LNCaP clone FGC (cell line): ENCODE measurements at regions not wholly inside any gene's neighbourhood (a gene's known extent, or its start where the extent isn't known, plus 50 kb on each side); places are given as distances from the start of the nearest gene placed in this dataset.

Experiments used
- DNase-seq: peaks from one replicate; pipeline ENCODE4 v3.0.0-alpha.2; 2011; ENCODE audit warnings: low read depth
- H3K4me3 ChIP-seq: 2 replicates; pipeline ENCODE4 v1.5.1; 2011; ENCODE audit warnings: mild to moderate bottlenecking, low read depth, low read length, control low read depth
- TF ChIP-seq, protein P1 (sequence below): IDR thresholded peaks from 2 replicates; pipeline ENCODE4 v1.5.1; 2012; ENCODE audit warnings: mild to moderate bottlenecking; ENCODE audit not compliant: control insufficient read depth, insufficient read depth; ENCODE audit errors: extremely low read depth

- TF ChIP-seq, protein P1, sequence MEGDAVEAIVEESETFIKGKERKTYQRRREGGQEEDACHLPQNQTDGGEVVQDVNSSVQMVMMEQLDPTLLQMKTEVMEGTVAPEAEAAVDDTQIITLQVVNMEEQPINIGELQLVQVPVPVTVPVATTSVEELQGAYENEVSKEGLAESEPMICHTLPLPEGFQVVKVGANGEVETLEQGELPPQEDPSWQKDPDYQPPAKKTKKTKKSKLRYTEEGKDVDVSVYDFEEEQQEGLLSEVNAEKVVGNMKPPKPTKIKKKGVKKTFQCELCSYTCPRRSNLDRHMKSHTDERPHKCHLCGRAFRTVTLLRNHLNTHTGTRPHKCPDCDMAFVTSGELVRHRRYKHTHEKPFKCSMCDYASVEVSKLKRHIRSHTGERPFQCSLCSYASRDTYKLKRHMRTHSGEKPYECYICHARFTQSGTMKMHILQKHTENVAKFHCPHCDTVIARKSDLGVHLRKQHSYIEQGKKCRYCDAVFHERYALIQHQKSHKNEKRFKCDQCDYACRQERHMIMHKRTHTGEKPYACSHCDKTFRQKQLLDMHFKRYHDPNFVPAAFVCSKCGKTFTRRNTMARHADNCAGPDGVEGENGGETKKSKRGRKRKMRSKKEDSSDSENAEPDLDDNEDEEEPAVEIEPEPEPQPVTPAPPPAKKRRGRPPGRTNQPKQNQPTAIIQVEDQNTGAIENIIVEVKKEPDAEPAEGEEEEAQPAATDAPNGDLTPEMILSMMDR = peak; percentile 27; the same call in 1 of the 2 replicates
- DNase-seq = peak; percentile 54
- no peak overlapping the region for H3K4me3 ChIP-seq
Observed at GRCh38 chr14:55802986-55803872, 223.2 kb downstream of the KTN1 start.

GRCh38 chr14:55803873-55804553, 224.0 kb downstream of the KTN1 start:
- no peak overlapping the region for H3K4me3 ChIP-seq
- TF ChIP-seq, protein P1 = no peak
- DNase-seq = no peak

- TF ChIP-seq, protein P1 = no peak
- no peak overlapping the region for H3K4me3 ChIP-seq
Observed at GRCh38 chr14:55805250-55805649, 225.2 kb downstream of the KTN1 start.

GRCh38 chr14:55807053-55807880, 227.3 kb downstream of the KTN1 start:
- H3K4me3 ChIP-seq = no peak overlapping the region
- TF ChIP-seq, protein P1 = no peak
- peak; percentile 50 for DNase-seq

More at GRCh38 chr14:55805250-55805649, 225.2 kb downstream of the KTN1 start:
- DNase-seq = no peak

- TF ChIP-seq, protein P1 = no peak
- H3K4me3 ChIP-seq = no peak overlapping the region
- no peak for DNase-seq
Observed at GRCh38 chr14:55807881-55808379, 227.9 kb downstream of the KTN1 start.

DNA sequence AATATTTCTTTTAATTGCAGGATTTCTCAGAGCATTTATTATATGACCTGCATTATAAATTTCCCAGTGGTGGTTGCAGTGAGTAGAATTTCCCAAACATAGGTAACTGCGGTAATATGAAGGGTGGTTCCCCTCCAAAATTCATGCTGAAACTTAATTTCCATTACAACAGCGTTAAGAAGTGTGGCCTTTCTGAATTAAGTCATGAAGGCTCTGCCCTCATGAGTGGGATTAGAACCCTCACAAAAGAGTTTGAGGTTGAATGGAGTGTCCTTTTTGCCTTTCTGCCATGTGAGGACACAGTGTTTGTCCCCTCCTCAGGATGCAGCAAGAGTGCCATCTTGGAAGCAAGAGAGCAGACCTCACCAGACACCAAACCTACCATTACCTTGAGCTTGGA, 233.6 kb downstream of the KTN1 start:
- no peak for DNase-seq
- H3K4me3 ChIP-seq = no peak overlapping the region
- TF ChIP-seq, protein P1 = no peak
